ENCODE measurements at regions not wholly inside any gene's neighbourhood (a gene's known extent, or its start where the extent isn't known, plus 50 kb on each side); places are given as distances from the start of the nearest gene placed in this dataset.

DNA sequence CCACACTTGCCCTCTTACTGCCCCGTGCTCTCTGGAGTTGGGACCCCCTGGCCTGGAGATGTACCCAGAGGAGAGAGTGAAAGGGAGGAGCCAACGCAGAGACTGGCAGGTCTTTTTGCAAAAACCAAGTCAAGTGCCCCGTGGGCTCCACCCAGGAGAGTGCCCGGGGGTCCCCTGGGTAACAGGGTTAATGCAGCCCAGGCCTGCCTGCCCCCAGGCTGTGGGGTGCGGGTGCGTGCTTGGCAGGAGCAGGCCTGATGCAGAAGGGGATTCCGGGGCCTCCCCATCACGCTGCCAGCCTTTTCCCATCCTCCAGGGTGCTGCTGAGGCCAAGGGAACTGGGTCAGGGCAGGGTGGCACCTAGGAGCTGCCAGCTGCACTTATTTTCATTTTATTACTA is 184.4 kb downstream of the ERMARD start:
- TF ChIP-seq POLR2A (IDR thresholded peaks at IDR 0.05; ENCODE audit: extremely low read depth, insufficient read length) (no peak), MYC (IDR thresholded peaks at IDR 0.05; ENCODE audit: low read depth, low read length) (no peak)
- TF ChIP-seq, protein P1, sequence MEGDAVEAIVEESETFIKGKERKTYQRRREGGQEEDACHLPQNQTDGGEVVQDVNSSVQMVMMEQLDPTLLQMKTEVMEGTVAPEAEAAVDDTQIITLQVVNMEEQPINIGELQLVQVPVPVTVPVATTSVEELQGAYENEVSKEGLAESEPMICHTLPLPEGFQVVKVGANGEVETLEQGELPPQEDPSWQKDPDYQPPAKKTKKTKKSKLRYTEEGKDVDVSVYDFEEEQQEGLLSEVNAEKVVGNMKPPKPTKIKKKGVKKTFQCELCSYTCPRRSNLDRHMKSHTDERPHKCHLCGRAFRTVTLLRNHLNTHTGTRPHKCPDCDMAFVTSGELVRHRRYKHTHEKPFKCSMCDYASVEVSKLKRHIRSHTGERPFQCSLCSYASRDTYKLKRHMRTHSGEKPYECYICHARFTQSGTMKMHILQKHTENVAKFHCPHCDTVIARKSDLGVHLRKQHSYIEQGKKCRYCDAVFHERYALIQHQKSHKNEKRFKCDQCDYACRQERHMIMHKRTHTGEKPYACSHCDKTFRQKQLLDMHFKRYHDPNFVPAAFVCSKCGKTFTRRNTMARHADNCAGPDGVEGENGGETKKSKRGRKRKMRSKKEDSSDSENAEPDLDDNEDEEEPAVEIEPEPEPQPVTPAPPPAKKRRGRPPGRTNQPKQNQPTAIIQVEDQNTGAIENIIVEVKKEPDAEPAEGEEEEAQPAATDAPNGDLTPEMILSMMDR (IDR thresholded peaks at IDR 0.05; ENCODE audit: low read depth, low read length): no peak
